ENCODE measurements at regions not wholly inside any gene's neighbourhood (a gene's known extent, or its start where the extent isn't known, plus 50 kb on each side); places are given as distances from the start of the nearest gene placed in this dataset.

GRCh38 chr7:25642849-25643248 lies 414.6 kb upstream of the NPVF start:
- CTCF ChIA-PET: no interaction called here
- TF ChIP-seq CTCF (IDR thresholded peaks at IDR 0.05): no peak
- no peaks in the 10 kb centered on the region for H3K9me3 Mint-ChIP-seq

DNA sequence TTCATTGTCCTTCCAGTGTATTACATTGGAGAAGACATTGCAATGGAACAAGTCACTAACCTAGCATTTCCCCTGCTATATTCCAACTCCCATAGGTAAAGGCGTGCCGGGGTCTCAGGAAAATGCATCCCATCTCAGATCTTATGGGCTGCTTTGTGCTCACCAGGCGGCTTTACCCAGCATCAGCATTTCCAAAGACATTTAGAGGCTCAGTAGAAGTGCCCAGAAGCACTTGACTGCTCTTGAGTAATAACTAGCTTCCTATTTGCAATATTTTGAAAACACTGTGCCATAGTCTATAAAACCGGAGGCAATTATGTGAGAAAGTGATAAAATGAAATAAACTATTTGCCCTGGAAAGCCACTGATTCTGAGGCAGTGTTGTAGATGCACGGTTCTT lies 415.0 kb upstream of the NPVF start:
- no peak for ATAC-seq (ENCODE audit: low read depth)
- H3K4me3 Mint-ChIP-seq: no peak overlapping the region
- no peak for DNase-seq
- POLR2A ChIA-PET: no interaction called here
- intact Hi-C loops (cut with micrococcal nuclease): no loop called here
- H3K9me3 Mint-ChIP-seq: no peaks in the 10 kb centered on the region
- TF ChIP-seq CTCF (IDR thresholded peaks at IDR 0.05): no peak
- H3K4me1 Mint-ChIP-seq: no peaks in the 10 kb centered on the region
- no peaks in the 10 kb centered on the region for H3K36me3 Mint-ChIP-seq (ENCODE audit: low read depth)
- H3K27ac Mint-ChIP-seq: no peak overlapping the region
- H3K27me3 Mint-ChIP-seq: no peaks in the 10 kb centered on the region
- CTCF ChIA-PET: no interaction called here

More at GRCh38 chr7:25642849-25643248, 414.6 kb upstream of the NPVF start:
- intact Hi-C loops (cut with micrococcal nuclease): no loop called here
- ATAC-seq (ENCODE audit: low read depth): no peak
- no peaks in the 10 kb centered on the region for H3K27me3 Mint-ChIP-seq
- no peaks in the 10 kb centered on the region for H3K36me3 Mint-ChIP-seq (ENCODE audit: low read depth)
- no peaks in the 10 kb centered on the region for H3K4me1 Mint-ChIP-seq
- H3K4me3 Mint-ChIP-seq: no peak overlapping the region
- DNase-seq: no peak
- no peak overlapping the region for H3K27ac Mint-ChIP-seq
- POLR2A ChIA-PET: no interaction called here

- Mint-ChIP-seq H3K36me3 (ENCODE audit: low read depth) (no peaks in the 10 kb centered on the region), H3K27ac (no peak overlapping the region), H3K9me3 (no peaks in the 10 kb centered on the region), H3K27me3 (no peaks in the 10 kb centered on the region), H3K4me1 (no peaks in the 10 kb centered on the region), H3K4me3 (no peak overlapping the region)
- ChIA-PET CTCF (no interaction called here), POLR2A (no interaction called here)
- DNase-seq (no peak), ATAC-seq (ENCODE audit: low read depth) (no peak)
- TF ChIP-seq CTCF (IDR thresholded peaks at IDR 0.05): no peak
- intact Hi-C loops (cut with micrococcal nuclease): no loop called here
Observed at GRCh38 chr7:25643770-25644394, 415.6 kb upstream of the NPVF start.

- no peaks in the 10 kb centered on the region for H3K36me3 Mint-ChIP-seq (ENCODE audit: low read depth)
Observed at GRCh38 chr7:25646726-25647413, 418.6 kb upstream of the NPVF start.

GRCh38 chr7:25647872-25648271 lies 419.6 kb upstream of the NPVF start:
- no peak overlapping the region for H3K27ac Mint-ChIP-seq
- POLR2A ChIA-PET: no interaction called here
- H3K4me1 Mint-ChIP-seq: no peaks in the 10 kb centered on the region
- no peak for DNase-seq
- CTCF ChIA-PET: no interaction called here
- TF ChIP-seq CTCF (IDR thresholded peaks at IDR 0.05): no peak
- H3K9me3 Mint-ChIP-seq: no peaks in the 10 kb centered on the region
- no peak overlapping the region for H3K4me3 Mint-ChIP-seq
- intact Hi-C loops (cut with micrococcal nuclease): no loop called here
- H3K27me3 Mint-ChIP-seq: no peaks in the 10 kb centered on the region
- ATAC-seq (ENCODE audit: low read depth): no peak
- H3K36me3 Mint-ChIP-seq (ENCODE audit: low read depth): no peaks in the 10 kb centered on the region

More at GRCh38 chr7:25646726-25647413, 418.6 kb upstream of the NPVF start:
- no peak for TF ChIP-seq CTCF (IDR thresholded peaks at IDR 0.05)
- intact Hi-C loops (cut with micrococcal nuclease): no loop called here
- ChIA-PET CTCF (no interaction called here), POLR2A (no interaction called here)
- Mint-ChIP-seq H3K27ac (no peak overlapping the region), H3K4me3 (no peak overlapping the region), H3K27me3 (no peaks in the 10 kb centered on the region), H3K4me1 (no peaks in the 10 kb centered on the region), H3K9me3 (no peaks in the 10 kb centered on the region)
- ATAC-seq (ENCODE audit: low read depth): no peak
- DNase-seq: no peak
